Neural progenitor cell (in vitro differentiated cells): ENCODE measurements at regions not wholly inside any gene's neighbourhood (a gene's known extent, or its start where the extent isn't known, plus 50 kb on each side); places are given as distances from the start of the nearest gene placed in this dataset.

Experiments used
- DNase-seq: peaks from one replicate; pipeline ENCODE4 v3.0.0-alpha.2; 2016; ENCODE audit warnings: low spot score
- H2AFZ ChIP-seq: fragments of 200-600 bp; sonication (generic); replicated peaks from 2 replicates; pipeline ENCODE4 v1.6.1; 2016; ENCODE audit warnings: antibody characterized with exemption
- H3F3A ChIP-seq: fragments of 200-600 bp; sonication (generic); 2 replicates; pipeline ENCODE4 v1.6.1; 2016; ENCODE audit warnings: antibody characterized with exemption, low read depth
- H3K27ac ChIP-seq: fragments of 200-600 bp; sonication (generic); 2 replicates; pipeline ENCODE4 v1.5.1; 2016; ENCODE audit warnings: mild to moderate bottlenecking
- H3K27me3 ChIP-seq: fragments of 200-600 bp; sonication (generic); 2 replicates; pipeline ENCODE4 v1.6.1; 2016; ENCODE audit warnings: mild to moderate bottlenecking, moderate library complexity
- H3K36me3 ChIP-seq: fragments of 200-600 bp; sonication (generic); 2 replicates; pipeline ENCODE4 v1.5.1; 2016
- H3K4me1 ChIP-seq: fragments of 200-600 bp; sonication (generic); 2 replicates; pipeline ENCODE4 v1.6.1; 2016; ENCODE audit warnings: mixed run types
- H3K4me2 ChIP-seq: fragments of 200-600 bp; sonication (generic); 2 replicates; pipeline ENCODE4 v1.6.1; 2016
- H3K4me3 ChIP-seq: fragments of 200-600 bp; sonication (generic); 2 replicates; pipeline ENCODE4 v1.5.1; 2016
- H3K79me2 ChIP-seq: fragments of 200-600 bp; sonication (generic); 2 replicates; pipeline ENCODE4 v1.6.1; 2016; ENCODE audit warnings: low read depth
- H3K9ac ChIP-seq: fragments of 200-600 bp; sonication (generic); 2 replicates; pipeline ENCODE4 v1.6.1; 2016
- H3K9me3 ChIP-seq: fragments of 200-600 bp; sonication (generic); 2 replicates; pipeline ENCODE4 v1.5.1; 2016; ENCODE audit warnings: low read depth
- H4K20me1 ChIP-seq: fragments of 200-600 bp; sonication (generic); 2 replicates; pipeline ENCODE4 v1.6.1; 2016; ENCODE audit warnings: low read depth
- H3K27ac Mint-ChIP-seq: 3 replicates; pipeline ENCODE4 v1.8.0; 2021; ENCODE audit warnings: mixed read lengths
- H3K27me3 Mint-ChIP-seq: 2 replicates; pipeline ENCODE4 v1.8.0; 2022; ENCODE audit warnings: low read depth, mild to moderate bottlenecking, inconsistent platforms, moderate library complexity, mixed read lengths; ENCODE audit not compliant: insufficient read depth
- H3K36me3 Mint-ChIP-seq: 3 replicates; pipeline ENCODE4 v1.8.0; 2021; ENCODE audit warnings: mixed read lengths
- H3K4me1 Mint-ChIP-seq: 3 replicates; pipeline ENCODE4 v1.8.0; 2021; ENCODE audit warnings: mixed read lengths
- H3K4me3 Mint-ChIP-seq: 3 replicates; pipeline ENCODE4 v1.8.0; 2021; ENCODE audit warnings: mild to moderate bottlenecking, moderate library complexity, mixed read lengths
- H3K9me3 Mint-ChIP-seq: 3 replicates; pipeline ENCODE4 v1.8.0; 2020; ENCODE audit warnings: mixed read lengths
- CTCF ChIP-seq: fragments of 200-600 bp; sonication (generic); IDR thresholded peaks from 2 replicates; pipeline ENCODE4 v1.5.1; 2017; ENCODE audit warnings: antibody characterized with exemption, mild to moderate bottlenecking
- EZH2 ChIP-seq: fragments of 200-600 bp; sonication (generic); IDR thresholded peaks from 2 replicates; pipeline ENCODE4 v1.6.1; 2017; ENCODE audit warnings: antibody characterized with exemption, mild to moderate bottlenecking, moderate library complexity
- EZH2phosphoT487 ChIP-seq: fragments of 200-600 bp; sonication (generic); IDR thresholded peaks from 2 replicates; pipeline ENCODE4 v1.6.1; 2017; ENCODE audit warnings: antibody characterized with exemption

DNA sequence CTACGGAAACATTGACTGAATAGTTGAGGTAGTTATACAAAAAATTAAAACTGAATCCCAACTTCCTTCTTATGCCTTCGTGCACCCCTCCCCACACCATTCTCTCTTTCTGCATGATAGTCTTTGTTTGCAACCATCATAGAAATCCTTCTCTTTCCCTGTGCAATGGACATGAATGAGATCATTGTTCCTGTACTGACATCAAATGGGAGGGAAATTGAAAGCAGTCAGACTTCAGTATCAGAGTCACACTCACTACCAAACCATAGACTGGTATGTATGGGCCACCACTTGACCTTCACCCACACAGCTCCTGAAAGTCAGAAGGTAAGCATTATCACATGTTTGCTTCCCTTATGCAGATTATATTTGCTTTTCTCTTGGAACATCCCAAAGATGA is 782.8 kb downstream of the BCL11A start:
- no peaks in the 10 kb centered on the region for H3K79me2 ChIP-seq
- TF ChIP-seq EZH2 (no peak), EZH2phosphoT487 (no peak), CTCF (no peak)
- Mint-ChIP-seq H3K27me3 (peaks cover 3% of the 10 kb centered on the region), H3K36me3 (no peaks in the 10 kb centered on the region), H3K9me3 (no peaks in the 10 kb centered on the region), H3K4me3 (no peak overlapping the region), H3K4me1 (no peaks in the 10 kb centered on the region), H3K27ac (no peak overlapping the region)
- H3K9ac ChIP-seq: no peak overlapping the region
- H4K20me1 ChIP-seq: no peaks in the 10 kb centered on the region
- no peaks in the 10 kb centered on the region for H3K27me3 ChIP-seq
- H3K4me3 ChIP-seq: no peak overlapping the region
- H3K4me1 ChIP-seq: peaks cover 5% of the 10 kb centered on the region
- no peaks in the 10 kb centered on the region for H3K36me3 ChIP-seq
- no peak overlapping the region for H2AFZ ChIP-seq
- no peaks in the 10 kb centered on the region for H3K9me3 ChIP-seq
- H3F3A ChIP-seq: no peaks in the 10 kb centered on the region
- no peak overlapping the region for H3K4me2 ChIP-seq
- no peak for DNase-seq
- no peak overlapping the region for H3K27ac ChIP-seq

DNA sequence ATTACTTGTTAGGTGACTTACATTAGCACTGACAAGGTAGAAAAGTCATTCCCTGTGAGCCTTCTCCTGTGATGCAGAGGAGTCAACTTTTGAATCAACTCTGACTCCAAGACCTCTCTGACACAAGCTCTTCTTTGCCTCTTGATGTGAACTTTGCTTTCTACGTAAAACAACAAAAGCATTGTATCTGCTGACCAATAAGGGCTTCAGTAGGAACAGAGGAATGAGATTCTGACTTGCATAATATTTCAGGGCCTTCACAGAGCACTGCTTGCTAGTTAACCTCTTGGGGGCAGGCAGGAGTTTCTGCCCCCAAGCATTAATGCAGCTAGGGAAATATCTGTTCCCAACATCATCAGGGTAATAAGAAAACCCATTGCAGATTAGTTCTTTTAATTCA is 791.5 kb downstream of the BCL11A start:
- H3K9me3 ChIP-seq: no peaks in the 10 kb centered on the region
- no peaks in the 10 kb centered on the region for H3K9me3 Mint-ChIP-seq
- no peak for TF ChIP-seq CTCF
- no peak for DNase-seq
- no peaks in the 10 kb centered on the region for H3K27me3 ChIP-seq
- no peaks in the 10 kb centered on the region for H3K36me3 ChIP-seq
- no peaks in the 10 kb centered on the region for H3K79me2 ChIP-seq
- no peak overlapping the region for H3K27ac Mint-ChIP-seq
- H3K27me3 Mint-ChIP-seq: no peaks in the 10 kb centered on the region
- no peak overlapping the region for H3K9ac ChIP-seq
- no peak overlapping the region for H2AFZ ChIP-seq
- H3K4me3 Mint-ChIP-seq: no peak overlapping the region
- H3K36me3 Mint-ChIP-seq: no peaks in the 10 kb centered on the region
- peaks cover 3% of the 10 kb centered on the region for H3K4me1 Mint-ChIP-seq
- H3K4me2 ChIP-seq: no peak overlapping the region
- no peaks in the 10 kb centered on the region for H4K20me1 ChIP-seq
- no peaks in the 10 kb centered on the region for H3F3A ChIP-seq
- H3K27ac ChIP-seq: no peak overlapping the region
- H3K4me1 ChIP-seq: no peaks in the 10 kb centered on the region
- H3K4me3 ChIP-seq: no peak overlapping the region

GRCh38 chr2:59756150-59756549 is 797.3 kb downstream of the BCL11A start:
- H3K27ac Mint-ChIP-seq: no peak overlapping the region
- no peak overlapping the region for H3K9ac ChIP-seq
- no peaks in the 10 kb centered on the region for H3K27me3 ChIP-seq
- no peak for DNase-seq
- H3K4me3 ChIP-seq: no peak overlapping the region
- no peaks in the 10 kb centered on the region for H3F3A ChIP-seq
- H3K36me3 ChIP-seq: no peaks in the 10 kb centered on the region
- H3K27me3 Mint-ChIP-seq: peaks cover 2% of the 10 kb centered on the region
- peaks cover 5% of the 10 kb centered on the region for H3K4me1 ChIP-seq
- no peaks in the 10 kb centered on the region for H3K9me3 ChIP-seq
- no peaks in the 10 kb centered on the region for H4K20me1 ChIP-seq
- no peaks in the 10 kb centered on the region for H3K9me3 Mint-ChIP-seq
- TF ChIP-seq CTCF: no peak
- TF ChIP-seq EZH2phosphoT487: no peak
- no peak for TF ChIP-seq EZH2
- H2AFZ ChIP-seq: no peak overlapping the region
- H3K79me2 ChIP-seq: no peaks in the 10 kb centered on the region
- H3K4me1 Mint-ChIP-seq: peaks cover 3% of the 10 kb centered on the region
- no peak overlapping the region for H3K4me3 Mint-ChIP-seq
- no peak overlapping the region for H3K4me2 ChIP-seq
- no peaks in the 10 kb centered on the region for H3K36me3 Mint-ChIP-seq
- H3K27ac ChIP-seq: no peak overlapping the region
